CD4-positive, alpha-beta T cell (primary cell): ENCODE measurements at regions not wholly inside any gene's neighbourhood (a gene's known extent, or its start where the extent isn't known, plus 50 kb on each side); places are given as distances from the start of the nearest gene placed in this dataset.

ENCODE experiments used
- ATAC-seq: fragments of 200-7000 bp; cut with Tn5 transposase; one replicate; pipeline ENCODE4 v1.10.0; 2022; ENCODE audit warnings: mild to moderate bottlenecking; ENCODE audit not compliant: poor library complexity
- CTCF ChIA-PET: fragments of 350-600 bp; sonication (Branson Sonifier 250); formaldehyde crosslinking; loops from one replicate; lab custom pipeline; 2021; ENCODE audit warnings: antibody characterized with exemption, inconsistent platforms; lab: Charles Lee
- POLR2A ChIA-PET: fragments of 350-600 bp; sonication (Branson Sonifier 250); formaldehyde crosslinking; loops from one replicate; lab custom pipeline; 2021; ENCODE audit warnings: antibody characterized with exemption, inconsistent platforms; lab: Charles Lee
- DNase-seq, 14 experiments: peaks; one replicate each; pipeline ENCODE4 v3.0.0-alpha.2; 2013 to 2020; ENCODE audit warnings: mixed read lengths in 2 of 14
- H3K27ac ChIP-seq, 2 donors: one replicate each; pipeline versions ENCODE4 v1.5.1 to v1.7.0; 2013; ENCODE audit warnings: low read length in 2 of 2, low read depth in 1 of 2, mild to moderate bottlenecking in 1 of 2
- H3K27me3 ChIP-seq, 2 experiments: 1 replicate in 1 of 2; 2 replicates in 1 of 2; pipeline versions ENCODE4 v1.6.1 to v1.7.0; 2013; ENCODE audit warnings: low read length in 2 of 2, control low read depth in 1 of 2, mild to moderate bottlenecking in 1 of 2, moderate library complexity in 1 of 2; ENCODE audit not compliant: insufficient read depth in 2 of 2, control insufficient read depth in 1 of 2
- H3K36me3 ChIP-seq: one replicate; pipeline ENCODE4 v1.6.1; 2013; ENCODE audit warnings: low read length, control low read depth; ENCODE audit not compliant: insufficient read depth
- H3K4me1 ChIP-seq: one replicate; pipeline ENCODE4 v1.6.1; 2013; ENCODE audit warnings: low read length, control low read depth; ENCODE audit not compliant: insufficient read depth
- H3K4me3 ChIP-seq: one replicate; pipeline ENCODE4 v1.5.1; 2013; ENCODE audit warnings: mild to moderate bottlenecking, low read length, moderate library complexity
- H3K9me3 ChIP-seq, 2 experiments: 1 replicate in 1 of 2; 2 replicates in 1 of 2; pipeline versions ENCODE4 v1.6.1 to v1.7.0; 2013; ENCODE audit warnings: low read length in 2 of 2, mild to moderate bottlenecking in 2 of 2, control low read depth in 1 of 2, moderate library complexity in 1 of 2; ENCODE audit not compliant: control insufficient read depth in 1 of 2, insufficient read depth in 1 of 2
- H3K27ac Mint-ChIP-seq: one replicate; pipeline ENCODE4 v1.8.0; 2020; ENCODE audit warnings: mixed read lengths
- H3K27me3 Mint-ChIP-seq: one replicate; pipeline ENCODE4 v1.8.0; 2021; ENCODE audit warnings: mixed read lengths
- H3K36me3 Mint-ChIP-seq: one replicate; pipeline ENCODE4 v1.8.0; 2021; ENCODE audit warnings: low read depth, mixed read lengths
- H3K4me1 Mint-ChIP-seq: one replicate; pipeline ENCODE4 v1.8.0; 2021; ENCODE audit warnings: low read depth, mixed read lengths
- H3K4me3 Mint-ChIP-seq: one replicate; pipeline ENCODE4 v1.8.0; 2020; ENCODE audit warnings: mild to moderate bottlenecking, mixed read lengths
- H3K9me3 Mint-ChIP-seq: one replicate; pipeline ENCODE4 v1.8.0; 2020; ENCODE audit warnings: mixed read lengths
- CTCF ChIP-seq: fragments of 200-600 bp; IDR thresholded peaks from one replicate; pipeline ENCODE4 v1.8.0; 2022; ENCODE audit warnings: antibody characterized with exemption, mild to moderate bottlenecking
- intact Hi-C, 2 experiments: fragments of 100-400 bp; cut with DNase I in 1 of 2; cut with micrococcal nuclease in 1 of 2; formaldehyde crosslinking; loops; one replicate each; pipeline versions ENCODE4 v1.15.1 to v1.9.0; 2023 to 2025; cut with DNase I, micrococcal nuclease

GRCh38 chr15:29611057-29611456 is 211.2 kb downstream of the TJP1 start:
- ATAC-seq (no peak), DNase-seq (no peak)
- Mint-ChIP-seq H3K4me1 (no peaks in the 10 kb centered on the region), H3K4me3 (no peak overlapping the region), H3K9me3 (no peaks in the 10 kb centered on the region), H3K27ac (no peak overlapping the region), H3K27me3 (peaks cover 45% of the 10 kb centered on the region), H3K36me3 (no peaks in the 10 kb centered on the region)
- no peaks in the 10 kb centered on the region for H3K36me3 ChIP-seq
- H3K27me3 ChIP-seq: peaks cover 0 to 2% of the 10 kb centered on the region in 2 experiments
- no peak overlapping the region for H3K4me3 ChIP-seq
- TF ChIP-seq CTCF: no peak
- H3K9me3 ChIP-seq: peaks cover 0 to 12% of the 10 kb centered on the region in 2 experiments
- intact Hi-C loops: no loop called here
- no peaks in the 10 kb centered on the region for H3K4me1 ChIP-seq
- ChIA-PET POLR2A (no interaction called here), CTCF (no interaction called here)
- no peak overlapping the region for H3K27ac ChIP-seq

GRCh38 chr15:29601811-29602210 is 220.5 kb downstream of the TJP1 start:
- CTCF ChIA-PET: no interaction called here
- no peak for DNase-seq
- TF ChIP-seq CTCF: no peak
- H3K36me3 ChIP-seq: no peaks in the 10 kb centered on the region
- H3K9me3 ChIP-seq: no peaks in the 10 kb centered on the region
- H3K27ac ChIP-seq: no peak overlapping the region
- no peak overlapping the region for H3K4me3 ChIP-seq
- no peak overlapping the region for H3K27ac Mint-ChIP-seq
- intact Hi-C loops: no loop called here
- ATAC-seq: no peak
- no peaks in the 10 kb centered on the region for H3K4me1 Mint-ChIP-seq
- H3K4me1 ChIP-seq: no peaks in the 10 kb centered on the region
- POLR2A ChIA-PET: no interaction called here
- H3K36me3 Mint-ChIP-seq: no peaks in the 10 kb centered on the region
- H3K9me3 Mint-ChIP-seq: no peaks in the 10 kb centered on the region
- no peak overlapping the region for H3K4me3 Mint-ChIP-seq
- peaks cover 4% of the 10 kb centered on the region for H3K27me3 Mint-ChIP-seq
- no peaks in the 10 kb centered on the region for H3K27me3 ChIP-seq

GRCh38 chr15:29600262-29600661 is 222.0 kb downstream of the TJP1 start:
- intact Hi-C loops: no loop called here
- Histone ChIP-seq H3K36me3 (no peaks in the 10 kb centered on the region), H3K27me3 (no peaks in the 10 kb centered on the region), H3K9me3 (no peaks in the 10 kb centered on the region), H3K27ac (no peak overlapping the region), H3K4me3 (no peak overlapping the region), H3K4me1 (no peaks in the 10 kb centered on the region)
- Mint-ChIP-seq H3K36me3 (no peaks in the 10 kb centered on the region), H3K4me1 (no peaks in the 10 kb centered on the region), H3K4me3 (no peak overlapping the region), H3K27ac (no peak overlapping the region), H3K9me3 (no peaks in the 10 kb centered on the region), H3K27me3 (peaks cover 4% of the 10 kb centered on the region)
- ChIA-PET POLR2A (no interaction called here), CTCF (interaction anchor here (0.7 kb wide), 1 partner anchor 14 kb away, joined by 3 read pairs; no protein-coding TSS in a partner anchor)
- no peak for TF ChIP-seq CTCF
- no peak for DNase-seq
- ATAC-seq: no peak
